ENCODE measurements at regions not wholly inside any gene's neighbourhood (a gene's known extent, or its start where the extent isn't known, plus 50 kb on each side); places are given as distances from the start of the nearest gene placed in this dataset.

- H3K36me3 ChIP-seq (ENCODE audit: control insufficient read depth in 2 of 2, insufficient read depth in 1 of 2, low read length in 2 of 2): no peaks in the 10 kb centered on the region
- CTCF ChIA-PET: no interaction called here
- POLR2A ChIA-PET: interaction anchor here (0.6 kb wide), 1 partner anchor 447 kb away, joined by 7 read pairs; no protein-coding TSS in a partner anchor
- H3K9me3 ChIP-seq (ENCODE audit: control insufficient read depth, insufficient read depth, low read depth, low read length): no peaks in the 10 kb centered on the region
- H3K4me3 ChIP-seq (ENCODE audit: low read depth, low read length): no peak overlapping the region
- TF ChIP-seq ZNF624 (tag by site-specific recombination; IDR thresholded peaks at IDR 0.05): no peak
- TF ChIP-seq ZNF548 (tag by site-specific recombination; IDR thresholded peaks at IDR 0.05): no peak
- TF ChIP-seq ZNF354C (tag by site-specific recombination; IDR thresholded peaks at IDR 0.05; ENCODE audit: borderline replicate concordance, low read depth): no peak
- no peak for TF ChIP-seq CTCF (tag by site-specific recombination; IDR thresholded peaks at IDR 0.05)
- TF ChIP-seq ZBTB21 (tag by site-specific recombination; IDR thresholded peaks at IDR 0.05): no peak
- TF ChIP-seq ZNF202 (tag by site-specific recombination; IDR thresholded peaks at IDR 0.05; ENCODE audit: borderline replicate concordance): no peak
- no peak for TF ChIP-seq ZNF544 (tag by site-specific recombination; IDR thresholded peaks at IDR 0.05)
- TF ChIP-seq MZF1 (tag by site-specific recombination; IDR thresholded peaks at IDR 0.05; ENCODE audit: borderline replicate concordance): no peak
- TF ChIP-seq, protein P1, sequence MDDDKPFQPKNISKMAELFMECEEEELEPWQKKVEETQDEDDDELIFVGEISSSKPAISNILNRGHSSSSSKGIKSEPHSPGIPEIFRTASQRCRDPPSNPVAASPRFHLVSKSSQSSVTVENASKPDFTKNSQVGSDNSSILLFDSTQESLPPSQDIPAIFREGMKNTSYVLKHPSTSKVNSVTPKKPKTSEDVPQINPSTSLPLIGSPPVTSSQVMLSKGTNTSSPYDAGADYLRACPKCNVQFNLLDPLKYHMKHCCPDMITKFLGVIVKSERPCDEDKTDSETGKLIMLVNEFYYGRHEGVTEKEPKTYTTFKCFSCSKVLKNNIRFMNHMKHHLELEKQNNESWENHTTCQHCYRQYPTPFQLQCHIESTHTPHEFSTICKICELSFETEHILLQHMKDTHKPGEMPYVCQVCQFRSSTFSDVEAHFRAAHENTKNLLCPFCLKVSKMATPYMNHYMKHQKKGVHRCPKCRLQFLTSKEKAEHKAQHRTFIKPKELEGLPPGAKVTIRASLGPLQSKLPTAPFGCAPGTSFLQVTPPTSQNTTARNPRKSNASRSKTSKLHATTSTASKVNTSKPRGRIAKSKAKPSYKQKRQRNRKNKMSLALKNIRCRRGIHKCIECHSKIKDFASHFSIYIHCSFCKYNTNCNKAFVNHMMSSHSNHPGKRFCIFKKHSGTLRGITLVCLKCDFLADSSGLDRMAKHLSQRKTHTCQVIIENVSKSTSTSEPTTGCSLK (tag by site-specific recombination; IDR thresholded peaks at IDR 0.05): no peak
- no peak for TF ChIP-seq FEZF1 (tag by site-specific recombination; IDR thresholded peaks at IDR 0.05)
- no peak for TF ChIP-seq AEBP2 (tag by site-specific recombination; IDR thresholded peaks at IDR 0.05; ENCODE audit: borderline replicate concordance)
- no peak for TF ChIP-seq ZNF76 (tag by site-specific recombination; IDR thresholded peaks at IDR 0.05; ENCODE audit: borderline replicate concordance, low read depth)
- no peak for TF ChIP-seq SCRT1 (tag by site-specific recombination; IDR thresholded peaks at IDR 0.05; ENCODE audit: borderline replicate concordance)
- no peak for TF ChIP-seq ZNF610 (tag by site-specific recombination; IDR thresholded peaks at IDR 0.05; ENCODE audit: borderline replicate concordance)
- TF ChIP-seq SP2 (tag by site-specific recombination; IDR thresholded peaks at IDR 0.05): no peak
- no peak for TF ChIP-seq PBX3 (CRISPR knock-in tag; IDR thresholded peaks at IDR 0.05)
- no peak for TF ChIP-seq ZSCAN30 (tag by site-specific recombination; IDR thresholded peaks at IDR 0.05)
- TF ChIP-seq SCRT2 (tag by site-specific recombination; IDR thresholded peaks at IDR 0.05): no peak
- no peak for TF ChIP-seq ZNF600 (tag by site-specific recombination; IDR thresholded peaks at IDR 0.05)
- no peaks in the 10 kb centered on the region for H3K4me1 ChIP-seq (ENCODE audit: control insufficient read depth, insufficient read depth, low read length)
- no peak overlapping the region for H3K27ac ChIP-seq (ENCODE audit: extremely low read depth, low read depth, low read length)
These were observed 475.4 kb upstream of the ARGLU1 start for GRCh38 chr13:107043021-107043956.
